8988T (cell line): ENCODE measurements at regions not wholly inside any gene's neighbourhood (a gene's known extent, or its start where the extent isn't known, plus 50 kb on each side); places are given as distances from the start of the nearest gene placed in this dataset.

Source experiments
- DNase-seq: peaks from one replicate; pipeline ENCODE4 v3.0.0; 2011

GRCh38 chr18:50444539-50444938 lies 69.7 kb downstream of the SKA1 start:
- DNase-seq, result no peak

DNA sequence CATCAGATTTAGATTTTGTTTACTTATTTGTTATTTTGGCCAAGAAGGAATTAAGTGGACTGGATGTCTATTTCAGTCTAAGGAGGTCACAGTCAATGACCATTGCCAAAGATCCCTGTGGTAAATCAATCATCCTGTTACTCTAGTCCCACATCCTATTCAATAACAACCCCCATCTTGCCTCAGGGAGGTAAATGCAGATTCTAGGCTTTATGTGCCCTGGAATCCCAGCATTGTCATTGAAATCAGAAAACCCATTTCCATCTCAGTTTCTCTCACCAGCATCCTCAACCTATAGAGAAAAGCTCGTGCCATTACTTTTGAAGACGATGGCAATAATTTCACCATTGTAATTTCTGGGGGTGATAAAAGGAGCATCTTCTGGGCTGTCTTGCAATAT lies 71.8 kb downstream of the SKA1 start:
- DNase-seq, result no peak

DNA sequence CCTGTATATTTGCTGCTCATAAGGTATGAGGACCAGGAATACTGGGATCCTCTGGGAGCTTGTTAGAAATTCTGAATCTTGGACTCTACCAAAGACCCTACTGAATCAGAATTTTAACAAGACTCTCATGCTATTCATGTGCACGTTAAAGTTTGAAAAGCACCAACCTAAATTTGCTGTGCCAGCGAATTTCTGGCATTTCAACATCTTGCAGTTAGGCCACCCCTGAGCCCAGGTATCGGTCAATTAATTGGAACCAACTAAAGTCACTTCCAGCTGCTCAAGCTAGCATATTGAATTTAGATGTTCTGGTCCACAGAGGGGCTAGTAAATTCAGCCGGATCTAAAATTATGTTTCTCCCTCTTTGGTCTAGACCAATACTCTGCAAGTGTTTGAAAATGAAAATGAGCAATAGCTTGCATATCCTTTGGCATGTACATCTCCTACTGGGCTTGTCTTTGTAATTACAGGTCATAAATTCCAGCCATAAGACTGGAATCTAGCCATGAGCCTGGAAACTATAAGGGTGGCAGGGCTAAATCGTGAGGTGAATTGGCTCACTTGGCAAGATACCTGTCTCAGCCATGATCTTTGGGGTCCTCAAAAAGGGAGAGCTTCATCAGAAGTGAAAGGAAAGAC lies 72.4 kb downstream of the SKA1 start:
- DNase-seq, result no peak

- no peak for DNase-seq
These were observed 73.1 kb downstream of the SKA1 start for GRCh38 chr18:50447952-50448351.

GRCh38 chr18:50451100-50451842 lies 76.4 kb downstream of the SKA1 start:
- DNase-seq, result no peak

DNA sequence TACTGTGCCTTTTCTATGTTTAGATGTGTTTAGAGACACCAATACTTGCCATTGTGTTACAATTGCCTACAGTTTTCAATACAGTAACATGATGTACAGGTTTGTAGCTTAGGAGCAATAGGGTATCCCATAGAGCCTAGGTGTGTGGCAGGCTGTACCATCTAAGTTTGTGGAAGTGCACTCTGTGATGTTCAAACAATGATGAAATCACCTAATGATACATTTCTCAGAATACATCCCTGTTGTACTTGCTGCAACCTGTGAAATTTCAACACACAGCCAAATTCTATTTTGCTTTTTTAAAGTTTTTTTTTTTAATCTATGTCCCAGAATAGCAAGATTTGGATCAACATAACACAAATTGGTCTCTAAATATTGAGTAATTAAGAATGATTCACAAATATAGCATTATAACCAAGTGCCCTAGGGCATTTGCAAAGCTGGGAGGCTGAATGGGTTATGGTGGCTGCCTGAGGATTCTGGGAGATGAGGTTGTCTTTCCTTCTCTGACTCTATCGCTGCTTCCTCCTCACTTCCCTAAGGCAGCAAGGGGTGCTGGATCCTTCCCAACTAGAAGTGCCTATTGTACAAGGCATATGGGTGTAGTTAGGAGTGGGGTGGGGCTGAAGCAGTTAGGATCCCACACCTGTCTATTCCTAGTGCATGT lies 78.3 kb downstream of the SKA1 start:
- no peak for DNase-seq

DNA sequence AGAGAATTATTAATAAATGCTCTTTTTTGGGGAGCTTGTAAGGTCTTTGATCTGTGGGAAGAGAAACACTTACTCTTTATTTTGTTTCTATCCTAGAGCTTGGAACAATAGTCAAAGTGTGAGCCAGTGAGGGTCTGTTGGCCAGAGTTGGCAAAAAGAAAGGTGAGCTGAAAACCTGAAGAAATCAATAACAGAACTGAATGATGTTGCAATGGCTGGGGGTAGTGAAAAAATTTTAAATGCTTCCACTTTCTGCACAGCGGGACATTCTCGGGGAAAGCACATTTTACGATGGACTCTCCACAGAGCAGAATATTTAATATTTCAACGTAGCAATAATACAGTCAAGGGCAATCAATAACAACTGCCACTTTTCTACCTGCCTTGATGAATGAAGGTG lies 78.9 kb downstream of the SKA1 start:
- no peak for DNase-seq

DNA sequence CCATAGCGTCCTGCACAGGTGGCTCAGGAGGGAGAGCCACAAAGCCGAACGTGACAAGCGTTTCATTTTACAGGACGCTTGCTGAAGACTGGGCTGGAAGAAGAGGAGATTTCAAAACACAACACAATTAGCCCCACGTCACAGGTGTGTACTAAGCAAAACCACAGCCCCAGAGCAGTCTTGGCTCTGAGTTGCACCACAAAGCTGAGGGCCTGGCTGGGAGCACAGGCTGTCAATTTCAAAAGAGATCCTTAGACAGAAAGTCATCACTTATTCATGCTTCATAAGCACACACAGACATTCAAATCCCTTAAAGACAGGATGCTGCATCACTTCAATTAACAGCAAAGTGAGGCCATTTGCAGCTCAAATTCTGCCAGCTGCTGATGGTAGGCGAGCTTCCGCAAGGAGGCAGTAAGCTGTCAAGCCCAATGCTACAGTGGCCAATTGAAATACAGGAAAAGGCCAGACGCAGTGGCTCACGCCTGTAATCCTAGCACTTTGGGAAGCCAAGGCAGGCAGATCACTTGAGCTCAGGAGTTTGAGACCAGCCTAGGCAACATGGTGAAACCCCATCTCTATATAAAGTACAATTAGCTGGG lies 79.6 kb downstream of the SKA1 start:
- no peak for DNase-seq

GRCh38 chr18:50456285-50456684 lies 81.4 kb downstream of the SKA1 start:
- DNase-seq, result no peak

DNA sequence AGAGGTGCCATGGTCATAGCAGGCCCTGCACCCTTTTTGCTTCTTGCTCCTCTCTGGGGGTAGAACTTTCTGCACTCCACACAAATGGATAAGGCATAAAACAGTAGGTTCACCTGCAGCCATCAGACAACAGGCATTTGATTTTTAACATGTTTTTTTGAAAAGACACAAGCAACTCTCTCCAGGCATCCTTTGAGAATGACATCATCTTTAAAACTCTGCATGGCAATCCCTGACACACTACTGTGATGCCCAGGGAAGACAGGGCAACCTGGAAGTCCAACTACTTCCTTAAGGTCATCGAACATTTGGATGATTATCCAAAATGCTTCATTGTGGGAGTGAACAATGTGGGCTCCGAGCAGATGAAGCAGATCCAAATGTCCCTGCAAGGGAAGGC lies 82.8 kb downstream of the SKA1 start:
- no peak for DNase-seq

DNA sequence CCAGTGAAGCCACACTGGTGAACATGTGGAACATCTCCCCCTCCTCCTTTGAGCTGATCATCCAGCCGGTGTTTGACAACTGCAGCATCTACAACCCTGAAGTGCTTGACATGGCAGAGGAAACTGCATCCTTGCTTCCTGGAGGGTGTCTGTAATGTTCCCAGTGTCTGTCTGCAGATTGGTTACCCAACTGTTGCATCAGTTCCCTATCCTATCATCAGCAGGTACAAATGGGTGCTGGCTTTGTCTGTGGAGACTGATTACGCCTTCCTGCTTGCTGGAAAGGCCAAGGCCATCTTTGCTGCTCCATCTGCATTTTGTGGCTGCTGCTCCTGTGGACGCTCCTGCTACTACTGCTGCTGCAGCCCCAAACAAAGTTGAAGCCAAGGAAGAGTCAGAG lies 83.5 kb downstream of the SKA1 start:
- no peak for DNase-seq

DNA sequence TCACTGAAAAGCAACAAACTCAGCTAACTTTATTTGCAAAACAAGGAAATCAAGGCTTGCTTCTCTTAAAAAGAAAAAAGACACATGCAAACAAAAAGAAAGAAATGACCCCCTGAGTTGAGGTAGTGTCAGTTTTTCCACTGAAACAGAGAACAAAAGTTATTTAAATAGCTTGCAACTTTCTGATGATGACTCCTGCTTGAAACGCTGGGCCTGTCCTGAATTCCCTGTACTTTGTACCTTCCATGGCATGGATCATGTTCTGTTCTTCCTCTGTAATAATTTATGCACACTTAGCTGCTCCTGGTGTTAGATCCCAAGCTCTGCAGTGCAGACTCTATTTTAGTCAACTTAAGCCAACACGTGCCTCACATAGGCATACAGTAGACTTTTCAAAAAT lies 84.0 kb downstream of the SKA1 start:
- no peak for DNase-seq

DNA sequence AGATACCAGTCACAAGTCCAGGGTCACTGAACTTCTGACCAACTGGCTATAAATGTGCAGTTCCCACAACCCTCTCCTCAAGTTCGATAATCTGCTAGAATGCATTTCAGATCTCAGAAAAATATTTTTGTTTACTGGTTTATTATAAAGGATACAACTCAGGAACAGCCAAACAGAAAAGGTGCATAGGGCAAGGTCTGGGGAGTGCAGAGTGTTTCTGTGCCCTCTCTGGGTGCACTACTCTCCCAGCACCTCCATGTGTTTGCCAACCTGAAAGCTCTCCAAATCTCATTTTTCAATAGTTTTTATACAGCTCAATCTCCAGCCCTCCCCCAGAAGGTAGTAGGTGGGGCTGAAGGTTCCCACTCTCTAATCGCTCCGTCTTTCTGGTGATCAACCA lies 85.2 kb downstream of the SKA1 start:
- DNase-seq, result no peak

DNA sequence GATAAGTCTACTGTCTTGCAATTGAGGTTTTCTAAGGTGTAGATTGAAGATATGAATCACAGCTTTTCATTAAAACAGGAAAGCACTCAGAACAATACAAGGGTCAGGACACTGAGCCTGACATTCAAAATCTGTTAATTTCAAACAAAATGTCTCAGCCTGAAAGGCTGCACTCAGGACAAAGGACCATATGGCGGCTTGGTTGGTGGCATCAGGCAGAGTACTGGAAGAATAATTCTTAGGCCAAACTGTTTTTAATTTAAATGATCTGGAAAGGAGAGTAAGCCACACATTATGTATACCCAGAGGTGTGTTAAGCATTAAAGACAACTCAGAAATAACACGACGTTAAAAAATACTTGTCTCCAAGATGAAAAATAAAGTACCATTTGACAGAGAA lies 85.9 kb downstream of the SKA1 start:
- DNase-seq, result no peak

- DNase-seq, result no peak
These were observed 86.4 kb downstream of the SKA1 start for GRCh38 chr18:50461251-50461650.

DNA sequence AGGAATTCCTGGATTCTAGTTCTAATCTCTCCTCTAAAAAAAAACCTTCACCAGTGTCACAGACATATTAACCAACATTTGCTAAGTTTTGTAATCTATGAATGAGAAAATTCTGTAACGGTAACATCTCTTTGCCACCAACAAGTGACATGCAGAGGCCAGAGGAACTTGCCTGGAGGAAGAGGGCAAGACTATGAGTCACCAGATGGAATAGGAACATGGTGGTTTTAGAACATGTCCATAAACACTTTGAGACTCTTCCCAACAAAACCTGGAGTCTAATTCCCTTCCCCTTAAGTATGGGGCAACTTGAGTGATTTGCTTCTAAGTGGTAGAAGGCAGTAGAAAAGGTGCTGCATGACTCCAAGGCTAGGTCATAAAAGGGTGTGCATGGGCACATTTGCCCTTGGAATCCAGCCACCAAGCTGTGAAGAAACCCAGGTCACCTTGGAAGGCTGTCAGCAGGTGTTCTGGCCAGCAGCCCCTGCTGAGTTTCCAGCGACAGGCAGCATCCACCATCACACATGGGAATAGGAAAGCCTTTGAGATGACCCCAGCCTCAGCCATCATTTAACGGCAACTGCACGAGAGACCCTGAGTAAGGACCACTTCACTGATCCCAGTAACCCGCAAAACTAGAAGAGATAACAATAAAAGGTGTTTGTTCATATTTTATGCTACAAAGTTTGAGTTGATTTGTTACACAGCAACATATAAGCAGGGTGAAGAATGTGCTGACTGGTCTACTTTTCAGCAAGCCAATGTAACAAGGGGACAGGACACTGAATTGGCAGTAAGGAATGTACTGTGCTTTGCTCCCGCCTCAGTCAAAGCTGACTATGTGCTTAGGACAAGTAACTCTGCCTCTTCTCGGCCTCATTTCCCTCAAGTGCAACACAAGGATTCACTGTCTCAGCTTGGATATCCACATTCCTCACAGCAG lies 90.6 kb downstream of the SKA1 start:
- no peak for DNase-seq

- DNase-seq, result no peak
These were observed 91.8 kb downstream of the SKA1 start for GRCh38 chr18:50466634-50467033.

GRCh38 chr18:50468807-50469206 lies 91.1 kb upstream of the MAPK4 start:
- DNase-seq, result no peak

DNA sequence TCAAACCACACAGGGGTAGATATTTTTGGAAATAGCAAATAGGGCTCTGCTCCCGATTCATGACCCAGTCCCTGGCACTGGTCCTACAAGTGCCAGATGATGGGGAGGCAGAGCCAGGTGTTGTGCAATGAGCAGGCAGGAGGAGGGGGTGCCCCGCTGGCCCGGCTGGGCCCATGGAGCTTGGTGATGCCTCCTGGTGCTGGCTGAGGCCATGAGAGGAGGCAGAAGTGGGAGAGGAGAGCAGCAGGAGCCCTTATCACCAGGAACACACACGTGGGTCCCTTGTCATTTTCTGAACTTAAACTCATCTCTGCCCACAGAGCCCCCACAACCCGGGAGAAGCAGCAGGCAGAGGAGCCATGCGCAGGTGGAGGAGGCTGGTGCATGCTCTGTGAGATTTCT lies 90.5 kb upstream of the MAPK4 start:
- DNase-seq, result no peak

- no peak for DNase-seq
These were observed 86.9 kb upstream of the MAPK4 start for GRCh38 chr18:50472941-50473340.

GRCh38 chr18:50473881-50474280 lies 86.0 kb upstream of the MAPK4 start:
- no peak for DNase-seq

GRCh38 chr18:50475538-50476193 lies 84.2 kb upstream of the MAPK4 start:
- DNase-seq, result no peak
